ENCODE measurements at regions not wholly inside any gene's neighbourhood (a gene's known extent, or its start where the extent isn't known, plus 50 kb on each side); places are given as distances from the start of the nearest gene placed in this dataset.
"Not testable (repeated sequence)": the region's sequence is repeated elsewhere in the genome, so short reads cannot be mapped to it uniquely, and the experiment has no call there.

DNA sequence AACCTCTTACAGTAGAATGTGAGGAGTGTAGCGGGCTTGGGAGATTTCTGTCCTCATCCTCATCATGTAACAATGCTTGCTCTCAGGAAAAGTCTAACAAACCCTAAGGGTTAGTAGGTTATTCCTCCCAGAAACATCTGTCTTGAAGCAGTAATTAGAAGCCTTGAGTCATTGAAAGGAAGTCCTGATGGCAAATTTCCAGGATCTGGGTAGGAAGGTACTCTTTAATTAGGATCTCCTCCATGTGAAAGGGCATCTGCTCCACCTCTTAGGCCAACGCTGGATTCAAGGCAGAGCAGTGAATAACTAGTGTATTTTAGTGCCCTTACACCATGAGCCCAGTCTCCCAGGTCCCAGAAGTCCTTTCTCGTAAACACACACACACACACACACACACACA is 106.6 kb upstream of the BARHL2 start:
- no peak for DNase-seq

DNA sequence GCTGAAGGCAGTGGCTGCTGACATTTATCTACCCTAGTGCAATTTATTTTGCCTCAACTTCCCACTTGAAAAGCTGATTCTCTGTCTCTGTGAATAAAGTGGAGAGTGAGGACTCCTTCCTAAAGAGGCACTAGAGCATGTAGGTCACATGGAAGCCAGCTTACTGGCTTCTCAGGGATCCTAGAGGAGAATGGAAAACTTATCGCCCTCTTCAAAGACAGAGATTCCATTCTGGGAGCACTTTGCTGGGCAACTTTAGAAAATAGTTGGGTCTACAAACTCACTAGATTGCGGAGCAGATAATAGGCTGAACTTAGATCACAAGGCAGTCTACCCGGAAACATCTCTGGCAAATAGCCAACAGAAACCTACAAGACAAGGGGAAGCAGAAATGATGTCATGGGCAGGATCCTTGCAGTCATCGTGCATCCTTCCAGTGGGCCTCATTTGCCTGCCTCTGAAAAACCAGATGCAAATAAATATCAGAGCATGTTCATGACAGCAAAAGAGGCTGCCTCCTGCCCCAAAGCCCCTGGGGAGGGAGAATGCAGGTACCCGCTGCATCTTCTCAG is 104.8 kb upstream of the BARHL2 start:
- no peak for DNase-seq

DNA sequence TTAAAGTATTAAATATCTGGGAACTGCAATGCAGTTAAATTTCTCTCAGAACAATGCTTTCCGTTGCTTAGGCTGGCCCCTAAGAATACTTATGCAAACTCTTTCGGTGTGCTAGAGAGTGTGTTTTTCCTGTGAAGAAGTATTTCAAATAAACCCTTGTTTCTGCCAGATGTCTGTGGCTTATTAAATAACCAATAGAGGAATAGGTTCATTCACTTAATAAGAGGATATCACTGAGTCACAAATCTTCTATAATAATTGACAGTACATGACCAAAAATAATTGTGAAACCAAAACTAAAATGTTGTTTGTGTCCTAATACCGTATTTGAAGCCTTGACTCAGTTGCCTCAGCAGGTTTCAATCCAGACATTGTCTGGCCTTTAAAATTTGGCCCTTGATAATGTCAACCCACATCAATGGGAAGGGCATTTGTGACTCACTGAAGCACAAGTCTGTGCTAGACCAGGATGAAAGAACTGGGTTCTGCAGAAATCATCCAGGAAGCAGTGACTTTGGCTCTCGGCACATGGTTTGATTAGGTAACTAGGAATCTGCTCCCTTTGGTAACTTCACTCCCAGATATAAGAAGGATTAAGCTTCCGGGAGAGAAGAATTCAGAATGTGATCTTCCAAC is 104.2 kb upstream of the BARHL2 start:
- no peak for DNase-seq

DNA sequence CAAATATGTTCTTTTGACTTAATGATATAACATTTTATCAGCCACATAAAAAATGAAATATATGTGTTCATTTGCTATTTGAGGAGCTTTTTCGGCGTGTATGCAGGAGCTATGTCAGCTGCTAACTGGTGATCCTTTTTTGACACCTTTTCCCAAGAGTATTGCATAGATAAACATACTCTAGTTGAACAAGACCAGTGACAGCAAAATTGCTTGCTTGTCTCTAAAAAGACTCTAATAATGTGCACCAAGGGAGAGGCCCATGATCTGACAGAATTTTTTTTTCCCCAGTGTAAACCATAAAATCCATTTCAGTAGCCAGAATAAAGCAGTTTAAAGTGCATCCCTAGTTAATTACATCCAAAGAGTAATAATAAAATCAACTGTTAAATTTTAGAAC is 103.6 kb upstream of the BARHL2 start:
- DNase-seq, result no peak

DNA sequence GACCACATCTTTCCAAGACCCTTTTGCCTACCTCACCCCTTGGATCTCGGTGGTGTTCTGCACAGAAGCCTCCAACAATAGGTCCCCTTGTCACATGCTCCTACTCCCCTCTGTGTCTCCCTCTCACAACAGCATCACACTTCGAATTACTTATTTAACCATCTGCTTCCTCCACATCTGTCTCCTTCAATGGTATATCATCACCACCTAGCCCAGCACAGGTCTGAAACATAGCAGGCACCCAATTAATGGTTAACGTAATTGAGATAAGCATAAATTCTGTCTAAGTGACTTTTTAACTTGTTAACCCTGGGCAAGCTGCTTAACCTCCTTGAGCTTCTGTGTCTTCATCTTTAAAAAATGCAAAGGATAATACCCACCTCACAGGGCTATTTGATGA is 100.3 kb upstream of the BARHL2 start:
- no peak for DNase-seq

DNA sequence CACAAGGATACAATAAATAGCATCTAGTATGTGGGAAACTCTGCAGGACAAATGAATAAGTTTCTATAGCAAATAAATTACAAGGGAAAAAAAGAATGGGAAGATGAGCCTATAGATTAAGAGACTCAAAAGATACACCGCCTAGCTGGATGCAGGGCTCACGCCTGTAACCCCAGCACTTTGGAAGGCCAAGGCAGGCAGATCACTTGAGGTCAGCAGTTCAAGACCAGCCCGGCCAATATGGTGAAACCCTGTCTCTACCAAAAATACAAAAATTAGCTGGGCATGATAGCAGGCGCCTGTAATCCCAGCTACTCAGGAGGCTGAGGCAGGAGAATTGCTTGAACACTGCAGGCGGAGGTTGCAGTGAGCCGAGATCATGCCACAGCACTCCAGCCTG is 95.1 kb upstream of the BARHL2 start:
- not testable (repeated sequence) for DNase-seq

DNA sequence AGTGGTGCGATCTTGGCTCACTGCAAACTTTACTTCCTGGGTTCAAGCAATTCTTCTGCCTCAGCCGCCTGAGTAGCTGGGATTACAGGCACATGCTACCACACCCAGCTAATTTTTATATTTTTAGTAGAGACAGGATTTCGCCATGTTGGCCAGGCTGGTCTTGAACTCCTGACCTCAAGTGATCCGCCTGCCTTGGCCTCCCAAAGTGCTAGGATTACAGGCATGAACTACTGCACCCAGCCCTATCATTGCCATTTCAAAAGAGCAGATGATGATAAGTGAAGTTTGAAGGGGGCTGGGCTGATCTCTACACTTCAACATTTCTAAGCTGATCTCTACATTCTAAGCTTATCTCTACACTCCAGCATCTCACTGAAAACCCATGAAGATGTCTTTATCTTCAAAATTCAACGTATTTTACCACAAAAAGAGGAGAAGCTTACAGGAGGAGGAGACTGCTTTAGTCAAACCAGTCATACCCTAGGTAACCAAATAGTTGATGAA is 94.4 kb upstream of the BARHL2 start:
- not testable (repeated sequence) for DNase-seq

DNA sequence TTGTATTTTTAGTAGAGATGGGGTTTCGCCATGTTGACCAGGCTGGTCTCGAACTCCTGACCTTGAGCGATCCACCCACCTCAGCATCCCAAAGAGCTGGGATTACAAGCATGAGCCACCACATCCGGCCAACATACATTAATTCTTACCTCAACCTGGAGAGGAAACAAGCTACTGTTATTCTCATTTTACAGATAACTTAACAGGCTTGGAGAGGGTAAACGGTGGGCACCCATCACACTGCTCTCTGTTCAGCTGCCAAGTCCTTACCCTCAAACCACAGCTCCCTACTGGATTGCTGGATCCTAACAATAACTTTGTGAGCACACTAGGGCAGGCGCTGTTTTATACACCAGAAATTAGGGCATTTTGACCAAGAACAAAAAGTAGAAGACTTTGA is 93.6 kb upstream of the BARHL2 start:
- no peak for DNase-seq

DNA sequence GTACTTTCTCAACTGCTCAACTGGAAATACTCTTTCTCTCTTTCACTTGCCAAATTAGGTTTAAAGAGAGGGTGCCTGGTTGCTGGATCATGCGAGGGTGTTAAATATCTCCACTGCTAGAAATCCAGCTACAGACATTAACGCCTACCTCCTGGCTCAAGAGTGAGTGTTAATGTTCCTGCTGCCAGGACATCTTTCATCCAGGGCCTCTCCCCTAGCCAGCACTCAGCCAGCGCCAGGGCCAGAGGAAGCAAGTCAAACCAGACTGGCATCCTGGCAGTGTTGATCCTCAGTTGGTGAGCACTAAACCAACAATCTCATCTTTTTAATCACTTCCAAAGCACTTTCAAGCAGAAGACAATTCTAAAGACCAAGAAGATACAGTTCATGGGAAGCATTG is 92.9 kb upstream of the BARHL2 start:
- DNase-seq, result no peak

DNA sequence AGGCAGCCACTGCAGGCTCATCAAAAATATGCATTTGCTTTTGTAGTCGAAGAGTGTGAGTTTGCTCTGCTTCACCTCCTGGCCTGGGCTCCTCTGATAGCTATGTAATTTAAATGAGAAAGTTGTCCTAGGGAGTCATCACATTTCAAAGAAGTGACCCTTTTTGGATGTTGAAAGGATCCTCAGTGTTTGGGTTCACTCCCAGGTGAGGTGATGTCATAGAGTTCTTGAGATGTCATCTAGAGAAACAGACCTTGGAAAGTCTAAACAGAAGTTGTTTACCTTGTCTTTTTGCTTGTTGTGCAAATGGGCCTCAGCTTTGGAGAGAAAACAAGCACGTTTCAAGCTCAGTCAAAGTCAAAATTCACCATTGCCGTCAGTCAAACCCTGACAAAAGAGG is 92.0 kb upstream of the BARHL2 start:
- no peak for DNase-seq

DNA sequence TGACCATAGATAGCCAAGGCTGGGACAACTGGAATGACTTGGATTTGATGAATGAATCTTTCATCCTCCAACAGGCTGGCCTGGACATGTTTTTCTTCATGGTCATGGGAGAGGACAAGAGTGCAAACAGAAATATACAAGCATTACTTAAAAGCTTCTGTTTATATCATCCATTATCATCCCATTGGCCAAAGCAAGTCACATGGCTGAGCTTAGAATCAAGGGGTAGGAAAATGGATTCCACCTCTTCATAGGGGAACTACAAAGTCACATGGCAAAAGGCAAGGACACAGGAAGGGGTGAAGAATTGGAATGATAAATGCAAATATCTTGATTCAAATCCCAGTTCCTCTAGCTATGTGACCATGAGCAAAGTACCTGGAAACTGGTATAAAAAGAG is 90.2 kb upstream of the BARHL2 start:
- no peak for DNase-seq

DNA sequence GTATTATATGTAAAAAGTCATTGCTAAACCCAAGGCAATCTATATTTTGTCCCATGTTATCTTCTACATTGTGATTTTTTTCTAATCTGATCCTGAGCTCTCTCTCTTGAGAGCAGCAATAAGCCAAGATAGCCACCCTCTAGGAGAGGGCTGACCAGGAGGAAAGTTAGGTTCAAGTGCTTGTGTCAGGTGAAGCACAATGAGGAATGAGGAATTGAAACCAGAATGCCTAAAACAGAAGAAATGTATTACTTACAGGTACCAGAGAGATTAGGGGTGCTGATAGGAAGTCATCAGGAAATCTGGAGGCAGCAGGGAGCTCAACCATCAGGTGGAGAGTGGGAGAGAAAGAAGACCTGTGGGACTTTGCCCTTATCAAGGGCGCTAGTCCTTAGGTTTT is 85.5 kb upstream of the BARHL2 start:
- no peak for DNase-seq

DNA sequence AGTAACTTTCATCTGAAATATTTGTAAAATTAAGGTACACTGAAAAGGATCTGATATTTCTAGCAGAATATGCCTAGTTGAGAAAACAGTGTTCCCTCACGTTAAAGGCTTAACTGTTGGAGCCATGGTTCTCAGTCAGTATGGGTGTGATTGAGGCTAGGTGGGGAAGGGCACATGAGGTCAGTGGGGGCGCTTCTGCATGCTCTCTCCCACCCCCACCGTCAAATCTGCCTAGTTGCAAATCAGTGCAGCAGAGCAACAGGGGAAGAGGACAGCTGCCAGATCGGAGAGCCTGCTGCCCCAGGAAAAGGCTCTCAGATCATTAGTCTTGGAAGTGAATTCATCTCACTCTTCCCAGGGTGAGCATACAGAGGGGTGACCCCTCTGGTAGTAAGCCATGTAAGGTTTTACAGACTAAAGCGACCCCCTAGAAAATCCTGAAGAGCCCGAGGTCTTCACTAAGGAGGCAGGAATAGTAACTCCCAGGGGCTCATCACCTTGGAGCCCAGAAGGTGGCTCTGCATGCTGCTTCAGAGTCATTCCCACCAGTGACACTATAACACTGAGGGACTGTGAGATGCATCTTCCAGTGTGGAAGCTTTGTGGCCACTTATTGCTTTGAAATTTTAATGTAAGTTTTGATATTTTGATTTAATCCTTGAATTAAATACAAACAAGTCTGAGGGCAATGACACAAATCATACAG is 83.1 kb upstream of the BARHL2 start:
- DNase-seq, result no peak

DNA sequence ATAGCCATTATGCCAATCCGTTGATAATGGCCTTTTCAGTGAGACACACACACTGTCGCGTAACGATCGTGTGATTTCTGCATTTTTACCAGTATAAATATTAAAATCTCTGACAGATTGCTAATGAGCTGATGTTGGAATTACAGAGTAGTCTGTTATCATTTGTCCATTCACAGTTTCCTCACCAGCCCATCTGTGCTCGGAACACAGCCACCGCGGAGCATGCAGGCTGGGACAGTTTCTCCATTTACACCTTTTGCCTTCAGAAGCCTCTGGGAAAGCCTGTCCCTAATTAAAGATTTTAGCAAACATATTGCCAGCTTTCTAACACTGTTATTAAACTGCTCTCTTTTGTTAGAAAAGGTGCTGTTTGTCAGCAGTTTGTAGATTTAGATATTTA is 82.2 kb upstream of the BARHL2 start:
- no peak for DNase-seq

DNA sequence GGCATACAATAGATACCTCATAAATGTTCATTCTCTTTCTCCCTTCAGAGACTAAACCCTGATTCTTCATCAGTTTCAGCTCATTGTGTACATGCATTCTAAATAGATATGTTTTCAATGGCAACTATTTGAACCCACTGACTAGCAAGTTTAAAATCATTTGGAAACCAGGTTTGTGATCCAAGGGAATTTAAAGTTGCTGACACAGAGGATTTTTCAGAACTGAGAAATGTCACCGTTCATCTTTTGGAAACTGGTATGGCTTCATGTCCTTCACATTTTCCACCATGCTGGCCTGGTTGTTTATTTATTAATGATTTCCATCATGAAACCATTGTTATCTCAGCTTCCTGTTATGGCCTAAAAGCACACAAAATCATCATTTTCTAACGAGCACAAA is 81.8 kb upstream of the BARHL2 start:
- no peak for DNase-seq

DNA sequence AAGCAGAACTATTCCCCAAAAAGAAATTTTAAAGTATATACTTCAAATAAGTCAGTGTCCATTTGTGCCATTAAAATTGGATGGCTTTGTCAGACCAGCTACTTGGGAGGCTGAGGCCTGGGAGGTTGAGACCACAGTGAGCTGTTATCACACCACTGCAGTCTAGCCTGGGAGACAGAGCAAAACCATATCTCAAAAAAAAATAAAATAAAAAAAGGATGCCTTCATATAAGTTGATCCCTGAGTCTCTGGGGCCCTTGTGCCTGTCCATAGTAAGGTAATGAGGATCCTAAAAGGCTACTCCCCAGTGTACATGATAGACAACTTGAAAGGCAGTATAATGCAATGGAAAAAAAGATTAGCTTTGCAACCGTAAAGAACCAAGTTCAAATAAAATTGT is 81.2 kb upstream of the BARHL2 start:
- no peak for DNase-seq

DNA sequence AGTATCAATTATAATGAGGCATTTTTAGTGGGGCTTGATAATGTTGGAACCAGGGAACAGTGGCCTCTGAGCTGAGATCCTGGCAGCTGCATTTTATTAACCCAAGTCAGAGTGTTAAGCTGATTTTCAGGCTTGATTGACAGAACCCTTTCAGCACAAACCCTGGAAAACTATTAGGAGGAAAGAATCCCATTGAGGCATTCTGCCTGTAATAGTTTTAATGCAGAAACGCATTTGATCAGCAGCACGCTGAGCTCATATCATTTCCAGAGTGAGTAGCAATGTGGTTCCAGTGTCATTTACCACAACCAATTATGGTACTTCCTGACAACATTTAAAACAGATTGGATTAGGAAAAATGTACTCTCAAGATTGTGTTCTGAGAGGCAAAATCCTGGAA is 78.3 kb upstream of the BARHL2 start:
- DNase-seq, result no peak

DNA sequence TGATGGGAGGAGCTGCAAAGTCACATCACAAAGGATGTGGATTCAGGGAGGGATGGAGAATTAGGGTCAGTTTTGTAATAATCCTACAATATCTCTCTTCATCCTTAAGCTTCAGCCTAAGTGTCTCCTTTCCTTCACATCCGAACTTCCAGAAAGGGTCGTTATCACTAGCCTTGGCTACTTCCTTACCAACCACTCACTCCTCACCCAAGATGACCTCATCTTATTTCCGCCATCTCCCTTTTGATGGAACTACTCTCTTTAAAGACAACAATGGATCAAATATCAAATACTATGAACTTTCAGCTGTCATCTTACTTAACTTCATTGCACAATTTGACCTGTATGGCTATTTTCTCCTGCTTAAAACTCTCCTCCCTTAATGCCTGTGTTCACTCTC is 69.6 kb upstream of the BARHL2 start:
- no peak for DNase-seq

DNA sequence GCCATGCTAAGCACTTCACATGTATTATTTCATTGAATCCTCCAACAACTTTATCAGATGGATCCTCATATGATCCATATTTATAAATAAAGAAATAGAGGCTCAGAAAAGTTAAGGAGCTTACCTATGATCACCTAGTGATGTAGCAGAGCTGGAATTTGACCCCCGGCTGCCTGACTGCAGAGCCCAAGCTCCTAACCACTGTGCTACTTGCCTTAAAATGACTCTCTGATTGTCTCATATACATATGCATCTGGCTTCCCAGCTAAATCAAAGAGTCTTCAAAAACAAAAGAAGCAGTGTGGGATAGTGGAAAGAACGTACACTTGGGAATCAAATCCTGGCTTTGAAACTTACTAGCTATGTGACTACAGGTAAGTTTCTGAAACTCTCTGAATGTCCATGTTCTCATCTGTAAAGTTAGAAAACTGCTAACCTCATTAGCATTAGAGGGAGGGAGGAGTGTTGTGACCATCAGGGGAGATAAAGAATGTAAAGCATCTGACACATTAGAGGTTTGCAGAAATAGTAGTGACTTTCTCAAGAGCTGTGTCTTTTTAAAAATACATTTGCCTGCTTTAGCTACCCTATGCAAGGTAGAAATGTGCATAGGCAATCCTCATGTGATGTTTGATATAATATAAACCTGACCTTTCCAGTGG is 67.2 kb upstream of the BARHL2 start:
- no peak for DNase-seq

DNA sequence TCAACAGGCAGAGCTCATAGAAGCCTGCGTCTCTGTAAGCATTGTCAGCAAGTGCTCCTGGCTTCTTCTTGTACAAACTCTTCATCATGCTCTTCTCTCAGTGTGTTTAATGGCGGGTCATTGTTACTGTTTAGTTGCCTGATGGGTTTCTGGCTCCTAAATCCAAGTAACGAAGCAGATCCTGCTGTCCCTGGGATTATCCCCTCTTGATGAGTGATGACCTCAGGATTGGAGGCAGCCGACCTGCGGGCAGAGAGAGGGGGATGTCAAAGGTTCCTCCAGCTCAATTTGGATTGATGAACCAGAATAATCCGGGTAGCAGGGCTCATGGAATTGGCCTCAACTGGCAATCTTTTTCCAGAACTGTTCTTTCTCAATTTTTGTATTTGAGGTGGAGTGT is 66.1 kb upstream of the BARHL2 start:
- DNase-seq, result no peak

DNA sequence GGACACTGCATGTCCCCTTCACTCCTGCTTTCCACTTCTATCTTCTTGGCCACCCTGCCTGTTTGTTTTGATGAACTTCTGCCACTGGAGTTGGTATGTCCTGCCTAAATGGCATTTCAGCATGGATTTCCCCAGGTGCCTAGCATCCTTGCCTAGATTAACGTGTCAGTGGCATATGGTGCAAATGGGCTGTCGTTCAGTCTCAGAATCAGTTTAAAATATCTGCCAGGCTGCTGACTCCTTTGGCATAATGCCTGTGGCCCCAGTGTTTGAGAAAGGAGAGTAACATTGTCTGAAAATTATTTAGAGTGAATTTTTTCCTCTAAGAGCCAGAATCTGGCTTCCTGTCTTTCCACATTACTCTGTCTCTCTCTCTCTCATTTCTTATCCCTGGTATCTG is 64.9 kb upstream of the BARHL2 start:
- DNase-seq, result no peak

DNA sequence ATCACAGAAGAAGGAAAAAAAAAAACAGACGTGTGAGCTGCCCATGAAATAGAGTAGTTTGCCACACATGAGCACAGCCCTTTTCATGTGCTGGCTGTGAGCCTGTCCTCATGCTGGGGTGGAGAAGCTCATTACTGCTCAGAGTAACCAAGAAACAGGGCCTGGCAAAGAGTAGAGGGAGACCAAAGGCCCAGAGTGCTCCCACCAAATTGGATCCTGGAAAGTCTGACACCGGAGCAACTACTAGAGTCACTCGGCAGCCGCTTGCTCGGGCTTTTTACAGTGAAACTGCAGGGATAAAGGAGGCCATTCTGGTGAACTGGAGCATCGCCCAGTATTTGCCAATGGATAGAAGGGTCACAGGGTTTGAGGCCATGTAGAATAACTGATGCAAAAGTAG is 64.4 kb upstream of the BARHL2 start:
- no peak for DNase-seq

DNA sequence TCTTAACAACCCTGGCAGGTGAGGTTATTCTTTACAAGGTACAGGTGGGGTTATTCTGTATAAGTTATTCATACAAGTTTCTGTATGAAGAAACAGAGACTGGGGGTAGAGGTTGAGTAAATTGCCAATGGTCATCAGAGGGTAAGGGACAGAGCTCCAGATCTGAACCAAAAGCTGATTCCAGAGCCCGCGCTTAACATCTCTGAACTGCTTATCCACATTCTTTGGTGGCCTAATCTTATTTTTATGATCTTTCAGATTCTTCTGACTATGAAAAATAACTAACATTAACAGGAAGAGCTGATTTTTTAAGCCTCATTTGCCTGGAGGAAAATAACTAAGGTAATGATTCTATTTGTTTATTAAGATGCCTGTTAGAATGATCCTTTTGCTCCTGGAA is 63.9 kb upstream of the BARHL2 start:
- DNase-seq, result no peak

DNA sequence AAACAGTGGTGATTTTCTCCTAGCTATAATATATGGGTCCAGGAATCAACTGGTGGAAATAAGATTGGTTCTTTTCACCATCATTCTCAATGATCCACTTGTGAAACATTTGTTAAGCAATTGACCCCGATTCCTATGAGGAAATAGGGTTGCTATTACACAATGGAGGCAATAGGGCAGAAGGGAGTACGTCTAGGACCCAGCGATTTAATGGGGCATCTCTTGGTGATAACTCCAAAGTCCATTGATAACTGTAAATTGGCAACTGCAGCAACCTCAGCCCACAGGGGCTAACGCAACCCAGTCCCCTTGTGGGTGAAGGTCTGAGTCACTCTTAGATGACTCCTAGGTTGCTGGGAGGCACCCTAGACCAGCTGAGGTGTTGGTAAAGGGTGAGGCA is 62.5 kb upstream of the BARHL2 start:
- DNase-seq, result no peak
